Right cardiac atrium (tissue), 5 donors: ENCODE measurements at regions not wholly inside any gene's neighbourhood (a gene's known extent, or its start where the extent isn't known, plus 50 kb on each side); places are given as distances from the start of the nearest gene placed in this dataset.
"Not testable (repeated sequence)": the region's sequence is repeated elsewhere in the genome, so short reads cannot be mapped to it uniquely, and the experiment has no call there.

ENCODE experiments used
- ATAC-seq, 2 donors: fragments of 200-7000 bp; cut with Tn5 transposase; one replicate each; pipeline versions ENCODE4 v1.8.0 to v1.9.1; 2020; ENCODE audit warnings: moderate library complexity in 2 of 2, mild to moderate bottlenecking in 1 of 2
- DNase-seq, 3 donors: peaks; one replicate each; pipeline ENCODE4 v3.0.0-alpha.2; 2020
- H3K27ac ChIP-seq: one replicate; pipeline ENCODE4 v1.5.1; 2013; ENCODE audit warnings: mild to moderate bottlenecking, low read length, control low read depth, moderate library complexity
- H3K27me3 ChIP-seq: one replicate; pipeline ENCODE4 v1.6.1; 2013; ENCODE audit not compliant: control insufficient read depth, insufficient read depth
- H3K4me1 ChIP-seq: one replicate; pipeline ENCODE4 v1.6.1; 2013; ENCODE audit warnings: low read length; ENCODE audit not compliant: control insufficient read depth, insufficient read depth
- H3K4me3 ChIP-seq: one replicate; pipeline ENCODE4 v1.5.1; 2013; ENCODE audit warnings: low read length, control low read depth
- H3K9me3 ChIP-seq: one replicate; pipeline ENCODE4 v1.6.1; 2013; ENCODE audit warnings: low read length; ENCODE audit not compliant: control insufficient read depth
- whole genome bisulfite sequencing: extraction: QIAGEN DNeasy Blood & Tissue Kit; methylation state at CpG from one replicate; pipeline ENCODE4 v1.1.7; 2013; 5-methylcytosine and 5-hydroxymethylcytosine counted together
- intact Hi-C, 4 donors: fragments of 100-400 bp; cut with DNase I; formaldehyde crosslinking; loops; one replicate each; pipeline versions ENCODE4 v1.11.0 to v1.14.0; 2022 to 2023
- donor health status: healthy with polysubstance abuse.
- donor health status: DM: no; HTN: yes; CAD: no.
- donor health status: DM: no; HTN: no; CAD: no.
- donor health status: DM: no; HTN: yes; CAD: no; lungs with severe emphysema.
- donor health status: DM: yes; HTN: yes; CAD: no.

DNA sequence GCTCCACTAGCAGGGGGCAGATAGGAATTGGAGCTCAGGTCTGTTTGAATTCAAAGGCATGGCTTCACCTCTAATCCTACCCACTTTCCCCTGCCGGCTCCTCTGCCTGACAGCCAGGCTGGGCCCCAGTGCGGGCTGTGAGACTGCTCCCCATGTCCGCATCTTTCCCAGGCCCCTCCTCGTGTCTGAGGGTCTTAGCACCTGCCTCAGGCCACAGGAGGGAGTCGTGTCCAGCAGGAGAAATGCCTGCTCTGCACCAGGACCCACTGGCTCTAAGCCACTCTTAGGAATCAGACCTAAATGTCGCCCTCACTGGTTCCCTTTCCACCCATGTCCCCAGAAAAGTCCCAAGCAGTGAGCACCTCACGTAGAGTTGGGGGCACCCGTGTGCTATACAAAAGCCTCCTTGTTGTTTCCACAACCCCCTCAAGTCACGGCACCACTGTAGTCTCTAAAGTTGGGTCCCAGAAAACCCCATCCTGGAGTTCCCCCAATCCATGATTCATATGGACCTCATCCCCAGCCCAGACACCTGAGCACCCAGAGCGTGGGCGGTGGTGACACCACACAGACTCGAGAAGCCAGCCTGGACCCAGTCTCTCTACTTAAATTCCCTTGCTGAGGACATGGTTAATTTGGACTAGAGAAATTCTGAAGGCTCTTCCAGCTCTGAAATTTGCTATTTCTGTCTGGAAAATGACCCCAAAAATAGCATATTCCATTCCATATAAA lies 466.4 kb upstream of the ZMIZ1 start:
- 88% methylated on average over 12 of the region's 12 CpGs for WGBS
- no peaks in the 10 kb centered on the region for H3K27me3 ChIP-seq
- no peak for DNase-seq
- ATAC-seq, result no peak
- H3K27ac ChIP-seq, result no peak overlapping the region
- intact Hi-C loops, result no loop called here
- no peaks in the 10 kb centered on the region for H3K4me1 ChIP-seq
- H3K4me3 ChIP-seq, result no peak overlapping the region
- H3K9me3 ChIP-seq, result no peaks in the 10 kb centered on the region

DNA sequence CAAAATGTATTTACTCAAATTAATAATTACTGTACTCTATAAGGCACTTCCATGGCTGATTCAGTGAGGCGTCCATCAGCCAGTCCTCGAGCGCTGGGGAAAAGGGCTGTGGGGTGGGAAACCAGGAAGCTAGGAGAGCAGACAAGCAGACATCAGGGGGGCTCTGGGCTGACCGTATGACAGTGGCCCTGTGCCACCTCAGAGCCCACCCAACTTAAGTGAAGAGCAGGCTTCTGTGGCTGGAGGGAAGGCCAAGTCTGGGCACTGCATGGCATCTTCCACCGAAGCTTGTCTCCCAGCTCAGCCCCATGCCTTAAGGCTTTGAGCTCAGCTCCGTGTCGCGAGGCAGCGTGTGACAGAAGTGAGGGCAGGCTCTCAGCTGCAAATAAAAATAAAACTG lies 464.5 kb upstream of the ZMIZ1 start:
- ATAC-seq, result no peak
- H3K9me3 ChIP-seq, result no peaks in the 10 kb centered on the region
- no peaks in the 10 kb centered on the region for H3K4me1 ChIP-seq
- intact Hi-C loops, result no loop called here
- H3K27ac ChIP-seq, result no peak overlapping the region
- DNase-seq, result no peak
- H3K4me3 ChIP-seq, result no peak overlapping the region
- WGBS, result 84% methylated on average over 9 of the region's 9 CpGs
- H3K27me3 ChIP-seq, result no peaks in the 10 kb centered on the region

DNA sequence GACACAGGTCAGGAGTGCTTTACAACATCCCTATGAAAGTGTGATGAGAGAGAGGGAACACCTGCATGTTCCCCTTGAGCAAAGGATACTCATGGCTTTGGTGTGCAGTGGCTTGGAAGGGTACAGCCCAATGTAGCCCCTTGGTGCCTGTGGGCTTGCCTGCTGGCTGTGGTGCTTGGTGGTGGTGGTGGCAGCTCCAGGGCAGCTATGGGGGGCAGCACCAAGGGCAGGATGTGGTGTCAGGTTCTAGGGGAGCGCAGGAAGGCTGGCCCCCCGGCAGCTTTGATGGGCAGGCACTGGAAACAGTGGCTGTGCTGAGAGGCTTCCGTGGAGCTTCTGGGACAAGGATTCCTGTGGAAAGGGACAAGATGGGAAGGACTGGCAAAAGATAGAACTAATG lies 464.0 kb upstream of the ZMIZ1 start:
- Histone ChIP-seq H3K27ac (no peak overlapping the region), H3K9me3 (no peaks in the 10 kb centered on the region), H3K27me3 (no peaks in the 10 kb centered on the region), H3K4me3 (no peak overlapping the region), H3K4me1 (no peaks in the 10 kb centered on the region)
- DNase-seq (no peak), ATAC-seq (no peak)
- WGBS, result 86% methylated on average over 3 of the region's 3 CpGs
- intact Hi-C loops, result no loop called here

DNA sequence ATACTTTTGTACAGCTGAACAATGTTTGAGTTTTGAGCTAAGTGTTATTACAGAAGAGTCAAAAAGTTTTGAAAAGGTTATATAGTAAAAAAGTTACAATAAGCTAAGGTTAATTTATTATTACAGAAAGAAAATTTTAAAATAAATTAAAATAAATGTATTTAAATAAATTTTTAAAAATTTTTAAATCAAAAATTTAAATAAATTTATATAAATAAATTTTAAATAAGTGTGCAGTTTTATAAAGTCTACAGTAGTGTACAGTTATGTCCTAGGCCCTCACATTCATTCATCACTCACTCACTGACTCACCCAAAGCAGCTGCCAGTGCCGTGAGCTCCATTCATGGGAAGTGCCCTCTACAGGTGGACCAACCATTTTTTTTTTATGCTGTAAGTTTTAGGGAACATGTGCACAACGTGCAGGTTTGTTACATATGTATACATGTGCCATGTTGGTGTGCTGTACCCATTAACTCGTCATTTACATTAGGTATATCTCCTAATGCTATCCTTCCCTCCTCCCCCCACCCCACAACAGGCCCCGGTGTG lies 462.9 kb upstream of the ZMIZ1 start:
- H3K27ac ChIP-seq, result no peak overlapping the region
- intact Hi-C loops, result no loop called here
- H3K4me1 ChIP-seq, result no peaks in the 10 kb centered on the region
- no peaks in the 10 kb centered on the region for H3K27me3 ChIP-seq
- ATAC-seq (no peak), DNase-seq (no peak)
- 74% methylated on average over 4 of the region's 4 CpGs for WGBS
- H3K9me3 ChIP-seq, result no peaks in the 10 kb centered on the region
- H3K4me3 ChIP-seq, result no peak overlapping the region

DNA sequence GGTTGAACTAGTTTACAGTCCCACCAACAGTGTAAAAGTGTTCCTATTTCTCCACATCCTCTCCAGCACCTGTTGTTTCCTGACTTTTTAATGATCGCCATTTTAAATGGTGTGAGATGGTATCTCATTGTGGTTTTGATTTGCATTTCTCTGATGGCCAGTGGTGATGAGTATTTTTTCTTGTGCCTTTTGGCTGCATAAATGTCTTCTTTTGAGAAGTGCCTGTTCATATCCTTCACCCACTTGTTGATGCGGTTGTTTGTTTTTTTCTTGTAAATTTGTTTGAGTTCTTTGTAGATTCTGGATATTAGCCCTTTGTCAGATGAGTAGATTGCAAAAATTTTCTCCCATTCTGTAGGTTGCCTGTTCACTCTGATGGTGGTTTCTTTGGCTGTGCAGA lies 462.0 kb upstream of the ZMIZ1 start:
- ATAC-seq, H3K4me1 ChIP-seq, intact Hi-C loops, H3K27ac ChIP-seq, DNase-seq, H3K9me3 ChIP-seq, H3K4me3 ChIP-seq, H3K27me3 ChIP-seq: not testable (repeated sequence)
- 93% methylated on average over 2 of the region's 2 CpGs for WGBS

DNA sequence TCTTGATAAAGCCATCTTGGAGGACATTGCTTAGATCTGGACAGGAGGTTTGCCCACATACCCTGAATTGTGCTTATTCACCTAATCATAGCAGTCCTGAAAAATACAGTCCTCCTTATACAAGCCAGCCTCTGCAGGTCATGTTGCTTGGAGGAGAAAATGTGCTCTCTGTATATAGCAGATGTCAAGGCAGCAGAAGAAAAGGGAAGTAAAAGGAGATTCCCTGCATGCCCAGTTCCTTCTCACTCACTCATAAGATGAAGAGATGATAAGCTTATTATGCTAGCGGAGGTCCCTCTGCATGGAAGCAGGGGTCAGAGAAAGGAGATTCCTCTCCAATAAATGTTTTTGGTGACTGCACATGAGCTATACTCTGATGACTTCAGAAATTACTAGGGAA lies 458.8 kb upstream of the ZMIZ1 start:
- peaks cover 2% of the 10 kb centered on the region for H3K4me1 ChIP-seq
- ATAC-seq (no peak), DNase-seq (no peak)
- WGBS, result 91% methylated on average over 1 of the region's 1 CpG
- intact Hi-C loops, result no loop called here
- no peaks in the 10 kb centered on the region for H3K9me3 ChIP-seq
- no peaks in the 10 kb centered on the region for H3K27me3 ChIP-seq
- H3K4me3 ChIP-seq, result no peak overlapping the region
- H3K27ac ChIP-seq, result no peak overlapping the region

DNA sequence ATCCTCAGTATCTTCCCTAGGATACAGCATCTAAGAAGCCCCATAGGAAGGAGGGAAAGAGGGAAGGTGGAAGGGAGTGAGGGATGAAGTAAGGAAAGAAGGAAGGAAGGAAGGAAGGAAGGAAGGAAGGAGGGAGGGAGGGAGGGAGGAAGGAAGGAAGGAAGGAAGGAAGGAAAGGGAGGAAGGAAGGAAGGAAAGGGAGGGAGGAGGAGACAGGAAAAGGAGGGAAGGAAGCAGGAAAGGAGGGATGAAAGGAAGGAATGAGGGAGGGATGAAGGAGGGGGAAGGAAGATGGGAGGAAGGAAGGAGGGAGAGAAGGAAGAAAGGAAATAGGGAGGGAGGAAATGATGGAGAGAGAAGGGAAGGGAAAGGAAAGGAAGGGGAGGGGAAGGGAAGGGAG lies 455.6 kb upstream of the ZMIZ1 start:
- intact Hi-C loops, result no loop called here
- no peak overlapping the region for H3K27ac ChIP-seq
- DNase-seq, result no peak
- H3K4me3 ChIP-seq, result no peak overlapping the region
- no peak for ATAC-seq
- no peaks in the 10 kb centered on the region for H3K27me3 ChIP-seq
- peaks cover 2% of the 10 kb centered on the region for H3K4me1 ChIP-seq
- H3K9me3 ChIP-seq, result no peaks in the 10 kb centered on the region

DNA sequence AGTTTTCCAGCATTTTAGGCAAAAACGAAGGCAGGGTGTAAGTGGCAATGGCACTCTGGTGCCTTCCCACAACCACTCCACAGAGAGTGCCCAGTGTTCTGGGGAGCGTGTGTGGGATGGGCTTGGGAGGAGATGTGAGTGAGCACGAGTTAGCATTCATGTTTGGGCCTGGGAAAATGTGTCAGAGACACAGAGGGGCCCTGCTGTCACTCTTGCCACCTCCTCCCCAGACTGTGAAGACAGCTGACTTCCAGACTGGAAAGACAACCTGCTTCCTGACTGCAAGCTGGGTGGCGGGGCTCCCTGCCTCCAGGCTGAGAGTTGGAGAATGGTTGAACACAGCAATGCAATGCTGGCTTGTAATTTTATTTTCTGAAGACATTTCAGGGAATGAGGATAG lies 454.5 kb upstream of the ZMIZ1 start:
- DNase-seq, result no peak
- intact Hi-C loops, result no loop called here
- 67% methylated on average over 4 of the region's 4 CpGs for WGBS
- Histone ChIP-seq H3K9me3 (no peaks in the 10 kb centered on the region), H3K27ac (no peak overlapping the region), H3K4me1 (peaks cover 2% of the 10 kb centered on the region), H3K27me3 (no peaks in the 10 kb centered on the region), H3K4me3 (no peak overlapping the region)
- ATAC-seq, result peak in 1 of 2 donors; percentile 40

DNA sequence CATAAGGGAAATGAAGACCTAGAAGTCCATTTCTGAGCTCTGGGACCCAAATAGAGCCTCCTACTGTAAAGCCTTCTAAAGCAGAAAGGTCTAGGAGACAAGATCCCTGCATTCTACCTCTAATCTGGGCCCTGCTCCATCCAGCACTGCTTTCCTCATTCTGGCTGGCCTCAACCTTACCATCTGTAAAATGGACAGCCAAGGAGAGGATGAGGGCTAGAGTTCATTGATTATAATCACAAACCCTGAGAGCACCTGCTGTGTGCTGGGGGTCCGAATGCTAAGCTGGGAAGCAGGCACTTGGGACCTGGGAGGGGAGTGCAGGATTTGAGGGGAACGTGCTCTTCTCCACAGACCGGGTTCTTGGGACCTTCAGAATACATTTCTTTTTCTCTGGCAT lies 454.0 kb upstream of the ZMIZ1 start:
- 94% methylated on average over 3 of the region's 3 CpGs for WGBS
- ATAC-seq (no peak), DNase-seq (no peak)
- Histone ChIP-seq H3K4me3 (no peak overlapping the region), H3K9me3 (no peaks in the 10 kb centered on the region), H3K27ac (no peak overlapping the region), H3K4me1 (peaks cover 2% of the 10 kb centered on the region), H3K27me3 (no peaks in the 10 kb centered on the region)
- intact Hi-C loops, result no loop called here

DNA sequence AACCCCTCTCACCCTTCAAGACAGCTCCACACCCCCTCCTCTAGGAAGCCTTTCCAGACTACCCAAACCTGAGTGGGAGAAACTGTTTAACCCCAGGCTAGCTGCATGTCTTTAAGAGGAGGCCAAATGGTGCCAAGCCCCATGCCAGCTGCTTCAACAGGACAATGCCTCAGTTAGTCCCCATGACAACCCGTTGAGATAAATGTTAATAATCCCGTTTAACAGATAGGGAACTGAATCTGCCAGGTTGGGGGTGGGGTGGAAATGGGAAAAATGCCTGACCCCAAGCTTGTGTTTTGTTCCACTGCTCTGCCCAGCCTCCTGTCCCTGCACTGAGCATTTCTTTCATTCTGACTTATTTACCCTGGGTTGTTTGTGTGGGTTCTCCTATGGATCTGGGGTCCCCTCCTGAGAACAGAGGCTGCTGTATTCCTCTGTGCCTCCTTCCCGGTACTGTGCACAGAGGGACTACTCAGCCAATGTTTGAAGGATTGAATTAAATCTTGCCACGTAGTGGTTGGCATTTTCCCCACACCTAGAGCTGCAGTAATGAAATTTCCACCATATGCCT lies 452.6 kb upstream of the ZMIZ1 start:
- no peak overlapping the region for H3K27ac ChIP-seq
- intact Hi-C loops, result no loop called here
- no peaks in the 10 kb centered on the region for H3K9me3 ChIP-seq
- no peak for DNase-seq
- H3K4me1 ChIP-seq, result peaks cover 2% of the 10 kb centered on the region
- ATAC-seq, result no peak
- H3K27me3 ChIP-seq, result no peaks in the 10 kb centered on the region
- H3K4me3 ChIP-seq, result no peak overlapping the region
- WGBS, result 38% methylated on average over 4 of the region's 4 CpGs

DNA sequence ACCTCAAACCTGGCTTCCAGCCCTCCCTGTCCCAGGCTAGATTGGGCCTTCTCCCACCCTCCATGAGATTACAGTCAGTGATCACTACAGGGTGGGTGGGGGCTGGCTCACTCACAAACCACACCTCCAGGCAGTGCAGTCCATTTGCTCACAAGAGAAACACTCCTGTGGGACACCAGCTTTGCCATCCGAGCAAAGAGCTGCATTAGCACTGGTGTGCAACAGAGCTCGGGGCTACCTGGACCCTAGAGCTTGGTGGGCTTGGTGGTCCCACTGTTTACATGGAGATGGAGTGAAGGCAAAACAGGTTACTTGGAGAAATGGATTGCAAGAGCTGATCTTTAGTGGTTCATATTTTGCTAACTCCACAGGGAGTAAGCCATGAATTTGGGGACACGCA lies 451.7 kb upstream of the ZMIZ1 start:
- 92% methylated on average over 3 of the region's 3 CpGs for WGBS
- ATAC-seq (no peak), DNase-seq (no peak)
- intact Hi-C loops, result no loop called here
- H3K27ac ChIP-seq, result no peak overlapping the region
- H3K4me1 ChIP-seq, result peaks cover 2% of the 10 kb centered on the region
- H3K27me3 ChIP-seq, result no peaks in the 10 kb centered on the region
- H3K4me3 ChIP-seq, result no peak overlapping the region
- H3K9me3 ChIP-seq, result no peaks in the 10 kb centered on the region
